Upper lobe of left lung (tissue), 4 donors: ENCODE measurements at regions not wholly inside any gene's neighbourhood (a gene's known extent, or its start where the extent isn't known, plus 50 kb on each side); places are given as distances from the start of the nearest gene placed in this dataset.

Source experiments
- EP300 ChIP-seq, 4 donors: sonication (generic); formaldehyde crosslinking; IDR thresholded peaks; one replicate each; pipeline ENCODE4 v1.5.1; 2017; ENCODE audit warnings: antibody characterized with exemption in 4 of 4, control low read depth in 2 of 4
- POLR2A ChIP-seq, 4 donors: fragments of 450-650 bp; IDR thresholded peaks; one replicate each; pipeline ENCODE4 v1.5.1; 2016 to 2017; ENCODE audit warnings: antibody characterized with exemption in 4 of 4, mild to moderate bottlenecking in 2 of 4
- POLR2AphosphoS5 ChIP-seq, 2 donors: sonication (generic); formaldehyde crosslinking; IDR thresholded peaks; one replicate each; pipeline ENCODE4 v1.5.1; 2017; ENCODE audit warnings: antibody characterized with exemption in 2 of 2
- TF ChIP-seq, protein P1 (sequence below), 6 experiments: fragments of 450-650 bp in 4 of 6; fragments of 200-600 bp in 2 of 6; sonication (generic) in 2 of 6; IDR thresholded peaks; one replicate each; pipeline ENCODE4 v1.5.1; 2016 to 2019; ENCODE audit warnings: antibody characterized with exemption in 6 of 6

DNA sequence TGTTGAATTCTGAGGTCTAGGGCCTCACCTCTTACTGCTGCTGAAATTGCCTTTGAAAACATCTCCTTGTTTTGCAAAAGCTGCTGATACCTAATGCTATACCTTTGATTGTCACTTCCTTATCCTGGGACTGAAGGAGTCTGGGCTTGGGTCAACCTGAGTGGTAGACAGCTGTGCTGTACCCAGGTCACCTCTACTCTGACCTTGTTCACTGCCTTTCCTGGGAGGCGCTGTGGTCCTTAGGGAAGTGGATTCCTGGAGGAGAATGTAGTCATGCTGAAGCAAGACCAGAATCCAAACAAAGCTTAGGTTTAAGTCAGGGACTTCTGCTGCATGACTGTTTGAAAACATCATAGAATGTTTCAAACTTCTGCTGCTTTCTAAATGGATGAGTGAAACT is 191.4 kb downstream of the SNAPC1 start:
- TF ChIP-seq, protein P1, sequence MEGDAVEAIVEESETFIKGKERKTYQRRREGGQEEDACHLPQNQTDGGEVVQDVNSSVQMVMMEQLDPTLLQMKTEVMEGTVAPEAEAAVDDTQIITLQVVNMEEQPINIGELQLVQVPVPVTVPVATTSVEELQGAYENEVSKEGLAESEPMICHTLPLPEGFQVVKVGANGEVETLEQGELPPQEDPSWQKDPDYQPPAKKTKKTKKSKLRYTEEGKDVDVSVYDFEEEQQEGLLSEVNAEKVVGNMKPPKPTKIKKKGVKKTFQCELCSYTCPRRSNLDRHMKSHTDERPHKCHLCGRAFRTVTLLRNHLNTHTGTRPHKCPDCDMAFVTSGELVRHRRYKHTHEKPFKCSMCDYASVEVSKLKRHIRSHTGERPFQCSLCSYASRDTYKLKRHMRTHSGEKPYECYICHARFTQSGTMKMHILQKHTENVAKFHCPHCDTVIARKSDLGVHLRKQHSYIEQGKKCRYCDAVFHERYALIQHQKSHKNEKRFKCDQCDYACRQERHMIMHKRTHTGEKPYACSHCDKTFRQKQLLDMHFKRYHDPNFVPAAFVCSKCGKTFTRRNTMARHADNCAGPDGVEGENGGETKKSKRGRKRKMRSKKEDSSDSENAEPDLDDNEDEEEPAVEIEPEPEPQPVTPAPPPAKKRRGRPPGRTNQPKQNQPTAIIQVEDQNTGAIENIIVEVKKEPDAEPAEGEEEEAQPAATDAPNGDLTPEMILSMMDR (IDR thresholded peaks at IDR 0.05) = no peak
- no peak for TF ChIP-seq POLR2A (IDR thresholded peaks at IDR 0.05)
- no peak for TF ChIP-seq POLR2AphosphoS5 (IDR thresholded peaks at IDR 0.05)
- TF ChIP-seq EP300 (IDR thresholded peaks at IDR 0.05) = no peak
